ENCODE measurements at regions not wholly inside any gene's neighbourhood (a gene's known extent, or its start where the extent isn't known, plus 50 kb on each side); places are given as distances from the start of the nearest gene placed in this dataset.

DNA sequence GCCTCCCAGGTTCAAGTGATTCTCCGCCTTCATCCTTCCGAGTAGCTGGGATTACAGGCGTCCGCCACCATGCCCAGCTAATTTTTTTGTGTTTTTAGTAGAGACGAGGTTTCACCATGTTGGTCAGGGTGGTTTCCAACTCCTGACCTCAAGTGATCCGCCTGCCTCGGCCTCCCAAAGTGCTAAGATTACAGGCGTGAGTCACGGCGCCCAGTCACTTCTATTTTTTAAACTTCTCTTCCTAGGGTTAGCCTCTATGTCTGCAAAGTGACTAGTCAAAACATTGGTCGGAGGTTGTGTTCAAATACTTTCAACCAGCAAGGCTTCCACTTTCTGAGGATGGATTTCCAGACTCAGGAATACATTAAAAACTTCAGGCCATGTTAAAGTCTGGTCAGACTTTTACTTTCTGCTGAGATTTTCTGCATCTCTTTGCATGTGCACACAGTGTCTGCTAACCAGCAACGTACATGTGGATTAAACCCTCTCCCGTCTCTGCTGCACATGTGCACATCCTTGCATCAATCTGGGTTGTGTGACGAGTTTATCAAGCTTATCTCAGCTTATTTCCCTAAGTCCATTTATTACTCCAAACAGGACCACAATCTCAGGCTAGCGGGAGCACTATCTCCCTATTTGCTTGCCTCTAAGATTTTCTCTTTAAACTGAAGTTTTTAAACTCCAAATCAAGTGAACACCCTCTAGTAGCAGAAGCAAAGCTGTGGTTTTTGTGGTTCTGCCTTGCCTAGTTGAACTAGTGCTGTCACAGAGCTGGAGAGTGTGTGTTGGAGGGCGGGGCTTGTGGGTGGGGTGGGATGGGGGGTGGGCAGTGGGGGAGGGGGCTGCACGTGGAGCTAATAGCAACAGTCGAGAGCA, 525.2 kb upstream of the GOT2 start:
- TF ChIP-seq, protein P1, sequence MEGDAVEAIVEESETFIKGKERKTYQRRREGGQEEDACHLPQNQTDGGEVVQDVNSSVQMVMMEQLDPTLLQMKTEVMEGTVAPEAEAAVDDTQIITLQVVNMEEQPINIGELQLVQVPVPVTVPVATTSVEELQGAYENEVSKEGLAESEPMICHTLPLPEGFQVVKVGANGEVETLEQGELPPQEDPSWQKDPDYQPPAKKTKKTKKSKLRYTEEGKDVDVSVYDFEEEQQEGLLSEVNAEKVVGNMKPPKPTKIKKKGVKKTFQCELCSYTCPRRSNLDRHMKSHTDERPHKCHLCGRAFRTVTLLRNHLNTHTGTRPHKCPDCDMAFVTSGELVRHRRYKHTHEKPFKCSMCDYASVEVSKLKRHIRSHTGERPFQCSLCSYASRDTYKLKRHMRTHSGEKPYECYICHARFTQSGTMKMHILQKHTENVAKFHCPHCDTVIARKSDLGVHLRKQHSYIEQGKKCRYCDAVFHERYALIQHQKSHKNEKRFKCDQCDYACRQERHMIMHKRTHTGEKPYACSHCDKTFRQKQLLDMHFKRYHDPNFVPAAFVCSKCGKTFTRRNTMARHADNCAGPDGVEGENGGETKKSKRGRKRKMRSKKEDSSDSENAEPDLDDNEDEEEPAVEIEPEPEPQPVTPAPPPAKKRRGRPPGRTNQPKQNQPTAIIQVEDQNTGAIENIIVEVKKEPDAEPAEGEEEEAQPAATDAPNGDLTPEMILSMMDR (IDR thresholded peaks at IDR 0.05 in 4 of 5, conservative IDR thresholded peaks at IDR 0.05 in 1 of 5) = no peak
- TF ChIP-seq POLR2A (IDR thresholded peaks at IDR 0.05) = no peak
